GM13977 (cell line): ENCODE measurements at regions not wholly inside any gene's neighbourhood (a gene's known extent, or its start where the extent isn't known, plus 50 kb on each side); places are given as distances from the start of the nearest gene placed in this dataset.

Experiments
- DNase-seq: peaks from one replicate; pipeline ENCODE4 v3.0.0; 2012; ENCODE audit warnings: low spot score
- CTCF ChIP-seq: IDR thresholded peaks from 2 replicates; pipeline ENCODE4 v1.5.1; 2012; ENCODE audit warnings: mild to moderate bottlenecking, control low read depth; ENCODE audit not compliant: insufficient read depth; ENCODE audit errors: extremely low read depth, missing control alignments
- in situ Hi-C: fragments of 300-500 bp; cut with MboI; formaldehyde crosslinking; loops from one replicate; pipeline ENCODE4 v1.12.0; 2022; ENCODE audit warnings: low sequenced_read_pairs, low pct_unique_long_range_greater_than_20kb, mixed read lengths, inconsistent platforms; ENCODE audit not compliant: unreplicated experiment

DNA sequence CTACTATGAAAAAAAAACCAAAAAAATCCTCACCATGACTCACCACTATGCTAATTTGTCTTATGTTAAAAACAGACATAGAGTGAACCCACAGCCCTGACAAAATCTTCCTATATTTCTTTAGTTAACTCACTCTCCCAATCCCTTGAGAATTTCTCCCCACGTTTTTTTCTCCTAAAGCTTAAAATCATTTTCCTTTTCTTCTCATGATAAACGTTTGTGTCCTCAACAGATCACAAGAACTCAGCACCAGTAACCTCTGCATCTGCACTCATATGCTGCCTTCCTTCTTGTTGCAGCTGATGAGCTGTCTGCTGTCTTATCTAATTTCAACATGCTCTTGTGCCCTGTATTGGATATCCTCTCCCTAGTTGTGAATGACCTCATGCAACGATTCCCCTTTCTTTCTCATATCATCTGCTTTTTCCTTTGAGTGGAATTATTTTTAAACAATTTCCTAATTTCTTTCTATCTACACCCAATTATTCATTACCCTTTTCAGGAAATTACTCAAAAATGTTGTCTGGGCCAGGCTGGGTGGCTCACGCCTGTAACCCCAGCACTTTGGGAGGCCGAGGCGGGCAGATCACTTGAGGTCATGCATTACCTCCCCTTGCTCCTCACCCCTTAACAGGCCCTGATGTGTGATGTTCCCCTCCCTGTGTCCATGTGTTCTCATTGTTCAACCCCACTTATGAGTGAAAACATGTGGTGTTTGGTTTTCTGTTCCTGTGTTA, 427.5 kb upstream of the MGAT4C start:
- in situ Hi-C loops = no loop called here
- DNase-seq = no peak
- no peak for TF ChIP-seq CTCF

DNA sequence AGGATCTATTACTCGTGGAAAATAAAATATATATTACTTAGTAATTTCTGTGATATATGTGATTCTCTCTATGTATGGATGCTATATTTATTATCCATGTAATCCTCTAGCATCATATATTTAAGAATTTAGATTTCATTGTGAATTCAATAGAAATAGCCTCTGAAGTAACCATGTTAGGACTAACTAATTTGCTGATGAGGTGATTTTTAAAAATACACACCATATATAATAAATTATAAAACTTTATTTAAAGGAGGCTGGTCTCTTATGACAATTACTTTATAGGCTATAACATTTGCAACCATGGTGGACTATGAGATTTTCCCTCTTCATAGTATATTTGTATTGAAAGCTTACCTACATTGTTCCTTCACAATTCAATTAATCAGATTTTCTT, 424.9 kb upstream of the MGAT4C start:
- no peak for DNase-seq
- in situ Hi-C loops = no loop called here
- TF ChIP-seq CTCF = no peak

DNA sequence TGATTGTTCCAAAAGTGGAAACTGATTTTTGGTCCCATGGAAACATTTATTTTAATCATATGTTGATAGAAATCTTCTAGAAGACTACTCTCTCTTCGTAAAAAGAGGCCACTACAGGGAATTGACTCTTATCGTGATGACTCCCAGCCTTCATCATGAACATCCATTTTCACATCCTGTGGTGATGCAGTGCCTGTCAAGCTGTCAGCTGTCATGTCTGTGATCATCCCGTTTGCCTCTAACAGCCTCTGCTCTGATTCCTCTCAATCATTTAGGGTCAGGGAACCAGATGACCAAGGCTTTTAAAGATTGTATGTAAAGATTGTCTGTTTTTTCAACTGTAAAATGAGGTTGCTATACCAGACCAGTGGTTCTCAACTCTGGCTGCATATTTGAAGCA, 419.0 kb upstream of the MGAT4C start:
- TF ChIP-seq CTCF = no peak
- in situ Hi-C loops = no loop called here
- no peak for DNase-seq

GRCh38 chr12:86670986-86671385, 414.8 kb upstream of the MGAT4C start:
- no peak for DNase-seq
- TF ChIP-seq CTCF = no peak
- in situ Hi-C loops = no loop called here

DNA sequence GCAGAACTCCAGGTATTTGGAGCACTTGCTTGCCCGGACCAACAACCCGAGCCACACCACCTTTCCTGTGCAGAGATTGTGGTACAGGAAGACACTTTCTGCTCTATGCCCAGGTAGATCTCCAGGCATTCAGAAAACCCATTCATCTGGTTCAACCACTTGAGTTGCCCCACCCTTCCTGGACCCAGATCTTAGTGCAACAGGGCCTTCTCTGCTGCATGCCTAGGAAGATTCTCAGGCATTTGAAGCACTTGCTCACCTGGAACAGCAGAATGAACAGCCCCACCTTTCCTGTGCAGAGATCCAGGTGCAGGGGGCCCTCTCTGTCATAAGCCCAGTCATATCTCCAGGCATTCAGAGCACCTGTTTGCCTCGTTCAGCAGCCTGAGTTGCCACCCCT, 412.8 kb upstream of the MGAT4C start:
- no peak for DNase-seq
- in situ Hi-C loops = no loop called here
- no peak for TF ChIP-seq CTCF

- in situ Hi-C loops = no loop called here
- DNase-seq = no peak
- TF ChIP-seq CTCF = no peak
These were observed 410.1 kb upstream of the MGAT4C start for GRCh38 chr12:86666316-86666715.
